Loucy (cell line): ENCODE measurements at regions not wholly inside any gene's neighbourhood (a gene's known extent, or its start where the extent isn't known, plus 50 kb on each side); places are given as distances from the start of the nearest gene placed in this dataset.

Experiments
- EZH2phosphoT487 ChIP-seq: fragments of 200-600 bp; IDR thresholded peaks from 2 replicates; pipeline ENCODE4 v1.6.1; 2018; ENCODE audit warnings: antibody characterized with exemption, mild to moderate bottlenecking, moderate library complexity, borderline replicate concordance
- TF ChIP-seq, protein P1 (sequence below): fragments of 200-600 bp; sonication (generic); conservative IDR thresholded peaks from 2 replicates; pipeline ENCODE4 v1.5.1; 2014; ENCODE audit warnings: mild to moderate bottlenecking, antibody characterized with exemption, low read length

GRCh38 chr10:61016007-61016406 is 72.0 kb upstream of the RHOBTB1 start:
- TF ChIP-seq, protein P1, sequence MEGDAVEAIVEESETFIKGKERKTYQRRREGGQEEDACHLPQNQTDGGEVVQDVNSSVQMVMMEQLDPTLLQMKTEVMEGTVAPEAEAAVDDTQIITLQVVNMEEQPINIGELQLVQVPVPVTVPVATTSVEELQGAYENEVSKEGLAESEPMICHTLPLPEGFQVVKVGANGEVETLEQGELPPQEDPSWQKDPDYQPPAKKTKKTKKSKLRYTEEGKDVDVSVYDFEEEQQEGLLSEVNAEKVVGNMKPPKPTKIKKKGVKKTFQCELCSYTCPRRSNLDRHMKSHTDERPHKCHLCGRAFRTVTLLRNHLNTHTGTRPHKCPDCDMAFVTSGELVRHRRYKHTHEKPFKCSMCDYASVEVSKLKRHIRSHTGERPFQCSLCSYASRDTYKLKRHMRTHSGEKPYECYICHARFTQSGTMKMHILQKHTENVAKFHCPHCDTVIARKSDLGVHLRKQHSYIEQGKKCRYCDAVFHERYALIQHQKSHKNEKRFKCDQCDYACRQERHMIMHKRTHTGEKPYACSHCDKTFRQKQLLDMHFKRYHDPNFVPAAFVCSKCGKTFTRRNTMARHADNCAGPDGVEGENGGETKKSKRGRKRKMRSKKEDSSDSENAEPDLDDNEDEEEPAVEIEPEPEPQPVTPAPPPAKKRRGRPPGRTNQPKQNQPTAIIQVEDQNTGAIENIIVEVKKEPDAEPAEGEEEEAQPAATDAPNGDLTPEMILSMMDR, result no peak
- no peak for TF ChIP-seq EZH2phosphoT487
